ENCODE measurements at regions not wholly inside any gene's neighbourhood (a gene's known extent, or its start where the extent isn't known, plus 50 kb on each side); places are given as distances from the start of the nearest gene placed in this dataset.

DNA sequence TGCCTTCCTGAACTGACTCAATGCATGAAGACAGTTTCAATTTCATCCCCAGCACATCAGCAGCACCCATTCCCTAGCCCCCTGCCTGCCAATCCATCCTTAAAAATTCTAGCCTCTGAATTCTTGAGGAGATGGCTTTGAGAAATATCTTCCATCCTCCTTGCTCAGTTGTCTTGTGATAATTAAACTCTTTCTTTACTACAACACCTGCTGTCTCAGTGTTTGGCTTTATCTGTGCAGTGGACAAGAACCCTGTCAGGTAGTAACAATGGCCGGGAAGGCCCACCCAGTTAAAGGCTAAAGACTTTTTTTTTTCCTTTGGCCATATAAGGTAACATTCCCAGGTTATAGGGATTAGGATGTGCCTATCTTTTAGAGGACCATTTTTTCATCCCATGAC, 114.4 kb upstream of the NAP1L1 start:
- TF ChIP-seq KAT7 (CRISPR knock-in tag; IDR thresholded peaks at IDR 0.05; ENCODE audit: borderline replicate concordance) (no peak), TARDBP (CRISPR knock-in tag; IDR thresholded peaks at IDR 0.05) (no peak), FOXA1 (IDR thresholded peaks at IDR 0.05) (no peak), FOXA1 (CRISPR knock-in tag; IDR thresholded peaks at IDR 0.05) (no peak), ZMYM2 (CRISPR knock-in tag; IDR thresholded peaks at IDR 0.05) (no peak)
- TF ChIP-seq, protein P1, sequence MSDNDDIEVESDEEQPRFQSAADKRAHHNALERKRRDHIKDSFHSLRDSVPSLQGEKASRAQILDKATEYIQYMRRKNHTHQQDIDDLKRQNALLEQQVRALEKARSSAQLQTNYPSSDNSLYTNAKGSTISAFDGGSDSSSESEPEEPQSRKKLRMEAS (IDR thresholded peaks at IDR 0.05), result no peak
